Upper lobe of right lung (tissue), 1 donor: ENCODE measurements at regions not wholly inside any gene's neighbourhood (a gene's known extent, or its start where the extent isn't known, plus 50 kb on each side); places are given as distances from the start of the nearest gene placed in this dataset.

Experiments
- ATAC-seq: fragments of 200-7000 bp; cut with Tn5 transposase; one replicate; pipeline ENCODE4 v1.9.1; 2020; ENCODE audit warnings: mild to moderate bottlenecking, moderate library complexity
- DNase-seq: peaks from one replicate; pipeline ENCODE4 v3.0.0-alpha.2; 2020
- H3K27ac ChIP-seq: fragments of 200-600 bp; one replicate; pipeline ENCODE4 v1.8.0; 2022
- H3K27me3 ChIP-seq: fragments of 200-600 bp; one replicate; pipeline ENCODE4 v1.8.0; 2022; ENCODE audit warnings: mild to moderate bottlenecking
- H3K36me3 ChIP-seq: fragments of 200-600 bp; one replicate; pipeline ENCODE4 v1.8.0; 2022
- H3K4me1 ChIP-seq: fragments of 200-600 bp; one replicate; pipeline ENCODE4 v1.8.0; 2022
- H3K4me3 ChIP-seq: fragments of 200-600 bp; one replicate; pipeline ENCODE4 v1.8.0; 2022; ENCODE audit warnings: mild to moderate bottlenecking
- H3K9me3 ChIP-seq: fragments of 200-600 bp; one replicate; pipeline ENCODE4 v1.8.0; 2022
- CTCF ChIP-seq: fragments of 200-600 bp; IDR thresholded peaks from one replicate; pipeline ENCODE4 v1.8.0; 2022; ENCODE audit warnings: antibody characterized with exemption
- intact Hi-C: fragments of 100-400 bp; cut with DNase I; formaldehyde crosslinking; loops from one replicate; pipeline ENCODE4 v1.11.0; 2022
- donor health status: DM: no; HTN: yes; CAD: no; lungs with severe emphysema.

- Histone ChIP-seq H3K36me3 (no peaks in the 10 kb centered on the region), H3K4me1 (no peaks in the 10 kb centered on the region), H3K4me3 (no peak overlapping the region), H3K27me3 (no peaks in the 10 kb centered on the region), H3K27ac (no peak overlapping the region), H3K9me3 (no peaks in the 10 kb centered on the region)
- TF ChIP-seq CTCF = no peak
- ATAC-seq (no peak), DNase-seq (no peak)
- intact Hi-C loops = no loop called here
These were observed 256.2 kb upstream of the SMC2 start for GRCh38 chr9:103837940-103838339.

GRCh38 chr9:103839197-103839596, 254.9 kb upstream of the SMC2 start:
- Histone ChIP-seq H3K36me3 (no peaks in the 10 kb centered on the region), H3K4me1 (no peaks in the 10 kb centered on the region), H3K27me3 (no peaks in the 10 kb centered on the region), H3K9me3 (no peaks in the 10 kb centered on the region), H3K4me3 (no peak overlapping the region), H3K27ac (no peak overlapping the region)
- intact Hi-C loops = no loop called here
- no peak for ATAC-seq
- DNase-seq = no peak
- TF ChIP-seq CTCF = no peak

- no peaks in the 10 kb centered on the region for H3K36me3 ChIP-seq
- no peaks in the 10 kb centered on the region for H3K4me1 ChIP-seq
- intact Hi-C loops = no loop called here
- ATAC-seq (no peak), DNase-seq (no peak)
- no peak overlapping the region for H3K4me3 ChIP-seq
- TF ChIP-seq CTCF = no peak
- no peak overlapping the region for H3K27ac ChIP-seq
- no peaks in the 10 kb centered on the region for H3K9me3 ChIP-seq
- no peaks in the 10 kb centered on the region for H3K27me3 ChIP-seq
These were observed 226.2 kb upstream of the SMC2 start for GRCh38 chr9:103867886-103868285.

GRCh38 chr9:103872811-103873210, 221.3 kb upstream of the SMC2 start:
- no peak for TF ChIP-seq CTCF
- Histone ChIP-seq H3K4me3 (no peak overlapping the region), H3K27me3 (no peaks in the 10 kb centered on the region), H3K27ac (no peak overlapping the region), H3K4me1 (no peaks in the 10 kb centered on the region), H3K36me3 (no peaks in the 10 kb centered on the region), H3K9me3 (no peaks in the 10 kb centered on the region)
- intact Hi-C loops = no loop called here
- DNase-seq (no peak), ATAC-seq (no peak)

GRCh38 chr9:103881419-103881818, 212.7 kb upstream of the SMC2 start:
- no peak overlapping the region for H3K27ac ChIP-seq
- H3K27me3 ChIP-seq = no peaks in the 10 kb centered on the region
- no peaks in the 10 kb centered on the region for H3K9me3 ChIP-seq
- no peaks in the 10 kb centered on the region for H3K36me3 ChIP-seq
- TF ChIP-seq CTCF = no peak
- DNase-seq (no peak), ATAC-seq (no peak)
- intact Hi-C loops = no loop called here
- H3K4me1 ChIP-seq = no peaks in the 10 kb centered on the region
- H3K4me3 ChIP-seq = no peak overlapping the region

- Histone ChIP-seq H3K27ac (no peak overlapping the region), H3K36me3 (no peaks in the 10 kb centered on the region), H3K27me3 (no peaks in the 10 kb centered on the region), H3K4me3 (no peak overlapping the region), H3K9me3 (no peaks in the 10 kb centered on the region), H3K4me1 (no peaks in the 10 kb centered on the region)
- no peak for TF ChIP-seq CTCF
- intact Hi-C loops = no loop called here
- DNase-seq (no peak), ATAC-seq (no peak)
These were observed 204.1 kb upstream of the SMC2 start for GRCh38 chr9:103889989-103890388.
